ENCODE measurements at regions not wholly inside any gene's neighbourhood (a gene's known extent, or its start where the extent isn't known, plus 50 kb on each side); places are given as distances from the start of the nearest gene placed in this dataset.

GRCh38 chr4:136443006-136443405 is 1089.3 kb downstream of the PCDH18 start:
- no peak for TF ChIP-seq CTCF (IDR thresholded peaks at IDR 0.05)
- TF ChIP-seq POLR2A (IDR thresholded peaks at IDR 0.05): no peak
